HepG2 (cell line): ENCODE measurements at regions not wholly inside any gene's neighbourhood (a gene's known extent, or its start where the extent isn't known, plus 50 kb on each side); places are given as distances from the start of the nearest gene placed in this dataset.

Experiments used
- ATAC-seq: fragments of 200-7000 bp; cut with Tn5 transposase; 3 replicates; pipeline ENCODE4 v1.9.1; 2020; ENCODE audit warnings: mild to moderate bottlenecking, moderate library complexity
- BruUV-seq: library from RNA; stranded (reverse); fragments of 400-500 nt; replicated peaks from 2 replicates; lab custom pipeline; 2021; lab: Mats Ljungman, UMichigan
- CTCF ChIA-PET: fragments of 300-600 bp; formaldehyde crosslinking; extraction: SDS; loops from one replicate; lab custom pipeline; 2021; ENCODE audit warnings: low total read pairs, inconsistent platforms, low intra/inter-chr PET ratio; lab: Yijun Ruan, JAX
- POLR2A ChIA-PET: fragments of 350-600 bp; sonication (Branson Sonifier 250); formaldehyde crosslinking; loops from one replicate; lab custom pipeline; 2020; ENCODE audit warnings: antibody characterized with exemption, inconsistent platforms; lab: Yijun Ruan, JAX
- DNase-seq: peaks from one replicate; pipeline ENCODE4 v3.0.0-alpha.2; 2015; ENCODE audit warnings: low spot score
- FAIRE-seq: peaks from 3 replicates; lab custom pipeline; 2011; peaks lifted over from hg19 to GRCh38; lab: Jason Lieb, UNC
- H2AFZ ChIP-seq: one replicate; pipeline ENCODE4 v1.6.1; 2011; ENCODE audit warnings: low read length, inconsistent platforms
- H3K27ac ChIP-seq: fragments of 300-600 bp; 3 replicates; pipeline ENCODE4 v1.8.0; 2011; ENCODE audit warnings: mixed run types, mild to moderate bottlenecking, mixed read lengths, low read length, inconsistent platforms; ENCODE audit not compliant: insufficient read depth; ENCODE audit errors: extremely low read length
- H3K27me3 ChIP-seq, 2 experiments: fragments of 200-600 bp in 1 of 2; 2 replicates in 1 of 2; 3 replicates in 1 of 2; pipeline versions ENCODE4 v1.6.0 to v1.8.0; 2011; ENCODE audit warnings: low read length in 2 of 2, mild to moderate bottlenecking in 2 of 2, moderate library complexity in 2 of 2, inconsistent platforms in 1 of 2; ENCODE audit not compliant: insufficient read depth in 2 of 2, control insufficient read depth in 1 of 2
- H3K36me3 ChIP-seq, 2 experiments: fragments of 200-600 bp in 1 of 2; replicated peaks in 1 of 2; 2 replicates in 1 of 2; 3 replicates in 1 of 2; pipeline versions ENCODE4 v1.5.1 to v1.8.0; 2011; ENCODE audit warnings: low read length in 2 of 2, inconsistent platforms in 1 of 2; ENCODE audit not compliant: insufficient read depth in 2 of 2, control insufficient read depth in 1 of 2
- H3K4me1 ChIP-seq: 2 replicates; pipeline ENCODE4 v1.5.1; 2012; ENCODE audit warnings: low read length, inconsistent platforms; ENCODE audit not compliant: insufficient read depth
- H3K4me2 ChIP-seq: 2 replicates; pipeline ENCODE4 v1.6.0; 2011; ENCODE audit warnings: low read depth, low read length, inconsistent platforms
- H3K4me3 ChIP-seq, 3 experiments: fragments of 200-600 bp in 1 of 3; sonication (generic), shearing (Covaris generic) in 1 of 3; replicated peaks in 1 of 3; 2 replicates each; pipeline ENCODE4 v1.5.1; 2011 to 2016; ENCODE audit warnings: low read length in 3 of 3, inconsistent platforms in 2 of 3, low read depth in 2 of 3, mild to moderate bottlenecking in 2 of 3, control low read depth in 1 of 3, mixed read lengths in 1 of 3; ENCODE audit not compliant: insufficient read depth in 1 of 3
- H3K79me2 ChIP-seq: one replicate; pipeline ENCODE4 v1.6.1; 2011; ENCODE audit warnings: low read length, inconsistent platforms; ENCODE audit not compliant: insufficient read depth
- H3K9ac ChIP-seq: 2 replicates; pipeline ENCODE4 v1.6.0; 2011; ENCODE audit warnings: mild to moderate bottlenecking, low read depth, low read length, inconsistent platforms; ENCODE audit not compliant: insufficient read depth
- H3K9me3 ChIP-seq: 2 replicates; pipeline ENCODE4 v1.5.1; 2012; ENCODE audit warnings: mild to moderate bottlenecking, low read length
- H4K20me1 ChIP-seq: 2 replicates; pipeline ENCODE4 v1.6.0; 2011; ENCODE audit warnings: inconsistent platforms, mild to moderate bottlenecking, low read length, moderate library complexity; ENCODE audit not compliant: insufficient read depth
- CENPX ChIP-seq: sonication (generic); formaldehyde crosslinking; IDR thresholded peaks from 2 replicates; pipeline ENCODE4 v1.9.0; 2021; ENCODE audit warnings: mild to moderate bottlenecking, missing genetic modification reagents, moderate library complexity
- GPBP1L1 ChIP-seq: sonication (generic); formaldehyde crosslinking; IDR thresholded peaks from 2 replicates; pipeline ENCODE4 v1.5.0; 2020; ENCODE audit warnings: mild to moderate bottlenecking, missing genetic modification reagents
- HNF1A ChIP-seq, 2 experiments: sonication (generic) in 1 of 2; formaldehyde crosslinking in 1 of 2; IDR thresholded peaks; 2 replicates each; pipeline versions ENCODE4 v1.4.0 to v1.6.1; 2016 to 2020; ENCODE audit warnings: borderline replicate concordance in 1 of 2, low read depth in 1 of 2, mild to moderate bottlenecking in 1 of 2, missing genetic modification reagents in 1 of 2
- HNF4A ChIP-seq: sonication (generic); formaldehyde crosslinking; IDR thresholded peaks from 2 replicates; pipeline ENCODE4 v1.4.0; 2020; ENCODE audit warnings: missing genetic modification reagents
- KDM4B ChIP-seq: sonication (generic); formaldehyde crosslinking; IDR thresholded peaks from 2 replicates; pipeline ENCODE4 v1.4.0; 2020; ENCODE audit warnings: missing genetic modification reagents
- PRMT3 ChIP-seq: sonication (generic); formaldehyde crosslinking; IDR thresholded peaks from 2 replicates; pipeline ENCODE4 v1.8.1; 2022; ENCODE audit warnings: low read depth, mild to moderate bottlenecking, moderate library complexity, missing genetic modification reagents, borderline replicate concordance
- SRSF1 ChIP-seq: fragments of 200-400 bp; formaldehyde crosslinking; optimal IDR thresholded peaks from 2 replicates; pipeline ENCODE3; 2017; ENCODE audit warnings: mild to moderate bottlenecking, low read depth, low read length, moderate library complexity
- ZBTB8A ChIP-seq: sonication (generic); formaldehyde crosslinking; IDR thresholded peaks from 2 replicates; pipeline ENCODE4 v1.4.0; 2020; ENCODE audit warnings: mild to moderate bottlenecking, low read depth, missing genetic modification reagents, borderline replicate concordance
- ZNF318 ChIP-seq: sonication (generic); formaldehyde crosslinking; IDR thresholded peaks from 2 replicates; pipeline ENCODE4 v1.4.0; 2020; ENCODE audit warnings: mild to moderate bottlenecking, missing genetic modification reagents
- ZNF7 ChIP-seq: IDR thresholded peaks from 2 replicates; pipeline ENCODE4 v1.6.1; 2016; ENCODE audit warnings: missing biosample characterization, missing genetic modification reagents
- ZNF720 ChIP-seq: sonication (generic); formaldehyde crosslinking; IDR thresholded peaks from 2 replicates; pipeline ENCODE4 v1.4.0; 2020; ENCODE audit warnings: missing genetic modification reagents
- WGBS: methylation state at CpG from one replicate; pipeline ENCODE4 v1.1.6; 2017; ENCODE audit warnings: low lambda C conversion rate; 5-methylcytosine and 5-hydroxymethylcytosine counted together
- in situ Hi-C: cut with HindIII; loops from 2 replicates; pipeline ENCODE4 v1.10.0; 2017; ENCODE audit warnings: low pct_unique_long_range_greater_than_20kb; ENCODE audit not compliant: extremely low pct_ligation_motif_present
- intact Hi-C: fragments of 100-400 bp; cut with micrococcal nuclease; formaldehyde crosslinking; loops from one replicate; pipeline ENCODE4 v1.10.0; 2022; ENCODE audit not compliant: unreplicated experiment

GRCh38 chrX:26470941-26471340, 255.0 kb downstream of the MAGEB5 start:
- H3K4me3 ChIP-seq = no peak overlapping the region
- WGBS = 7% methylated on average over 3 of the region's 5 CpGs
- in situ Hi-C loops (no loop called here), intact Hi-C loops (no loop called here)
- H3K4me2 ChIP-seq = no peak overlapping the region
- H3K9me3 ChIP-seq = peaks cover 24% of the 10 kb centered on the region; the same call in 1 of the 2 replicates
- DNase-seq (no peak), FAIRE-seq (no peak), ATAC-seq (no peak)
- no peak overlapping the region for H3K27ac ChIP-seq
- H2AFZ ChIP-seq = no peak overlapping the region
- H3K36me3 ChIP-seq = no peaks in the 10 kb centered on the region
- H3K27me3 ChIP-seq = no peaks in the 10 kb centered on the region
- H3K9ac ChIP-seq = no peak overlapping the region
- no peaks in the 10 kb centered on the region for H3K4me1 ChIP-seq
- no TSS peak for BruUV-seq
- POLR2A ChIA-PET = no interaction called here
- CTCF ChIA-PET = no interaction called here
- no peaks in the 10 kb centered on the region for H4K20me1 ChIP-seq
- no peaks in the 10 kb centered on the region for H3K79me2 ChIP-seq
- no peak for TF ChIP-seq SRSF1
- TF ChIP-seq PRMT3 = no peak
- no peak for TF ChIP-seq ZNF7 (CRISPR knock-in tag)
- no peak for TF ChIP-seq KDM4B (CRISPR knock-in tag)
- no peak for TF ChIP-seq HNF4A (CRISPR knock-in tag)
- no peak for TF ChIP-seq HNF1A (IDR thresholded peaks at IDR 0.05; ENCODE audit: low read depth)
- TF ChIP-seq HNF1A (CRISPR knock-in tag; IDR thresholded peaks at IDR 0.05; ENCODE audit: borderline replicate concordance) = no peak
- no peak for TF ChIP-seq GPBP1L1 (CRISPR knock-in tag)
- TF ChIP-seq CENPX (CRISPR knock-in tag) = no peak
- no peak for TF ChIP-seq ZBTB8A (CRISPR knock-in tag)
- no peak for TF ChIP-seq ZNF318 (CRISPR knock-in tag)
- TF ChIP-seq ZNF720 = no peak
